ENCODE measurements at regions not wholly inside any gene's neighbourhood (a gene's known extent, or its start where the extent isn't known, plus 50 kb on each side); places are given as distances from the start of the nearest gene placed in this dataset.
A peak's percentile ranks its signal among the peaks of the same experiment; 100 is the strongest.
"Not testable (repeated sequence)": the region's sequence is repeated elsewhere in the genome, so short reads cannot be mapped to it uniquely, and the experiment has no call there.

DNA sequence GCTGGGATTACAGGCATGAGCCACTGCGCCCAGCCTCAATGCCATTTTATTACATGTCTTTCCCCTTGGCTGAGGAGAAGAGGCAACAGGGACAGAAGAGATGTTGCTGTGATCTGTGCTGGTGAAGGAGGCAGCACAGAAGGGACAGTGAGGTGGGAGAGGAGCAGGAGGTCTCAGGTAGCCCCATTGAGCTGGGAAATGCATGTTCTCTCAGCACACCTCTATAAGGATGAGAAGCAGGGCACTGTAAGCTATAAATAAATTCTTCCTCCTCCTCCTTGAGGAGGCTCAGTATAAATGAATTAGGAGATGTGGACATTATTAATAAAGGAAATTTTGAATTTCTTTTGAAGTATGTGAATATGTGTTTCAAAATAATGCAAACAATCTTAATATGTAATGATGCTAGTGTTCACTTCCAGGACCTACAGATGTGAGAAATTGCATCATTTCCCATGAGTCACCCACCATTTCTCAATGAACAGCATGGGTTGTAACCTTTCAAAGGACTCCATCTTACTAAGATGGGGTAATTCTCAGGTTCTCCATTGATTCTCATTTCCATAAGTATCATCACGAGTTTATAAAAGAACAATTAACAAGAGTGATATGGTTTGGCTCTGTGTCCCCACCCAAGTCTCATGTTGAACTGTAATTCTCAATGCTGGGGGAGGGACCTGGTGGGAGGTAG, 88.9 kb upstream of the ODAD2 start:
- dilution Hi-C loops (cut with MboI; ENCODE audit: extremely low pct_ligation_motif_present, low sequenced_read_pairs), result no loop called here
- DNase-seq (ENCODE audit: low read depth, low spot score) (peak; percentile 44), FAIRE-seq (peak; percentile 35)
- no TSS peak for BruUV-seq (replicated peaks)
- intact Hi-C loops (cut with micrococcal nuclease), result loop anchor here (2.0 to 5.0 kb wide), 2 partner anchors 91 to 214 kb away; partner anchors contain the start of gene MPP7
- H3K36me3 ChIP-seq (ENCODE audit: control insufficient read depth in 2 of 2, extremely low read depth in 1 of 2, insufficient read depth in 2 of 2, low read length in 2 of 2), result no peaks in the 10 kb centered on the region
- TF ChIP-seq GATA2 (IDR thresholded peaks at IDR 0.05; ENCODE audit: insufficient read depth, insufficient read length, low read depth, low read length), result no peak
- TF ChIP-seq POLR2AphosphoS5 (IDR thresholded peaks at IDR 0.05; ENCODE audit: insufficient read depth, low read depth, low read length), result no peak
- peak; percentile 13 for TF ChIP-seq FOS (IDR thresholded peaks at IDR 0.05; ENCODE audit: borderline replicate concordance, insufficient read depth, low read length)
- peak; percentile 72 for TF ChIP-seq JUN (IDR thresholded peaks at IDR 0.05; ENCODE audit: borderline replicate concordance, insufficient read depth, insufficient read length, low read depth)
- TF ChIP-seq, protein P1, sequence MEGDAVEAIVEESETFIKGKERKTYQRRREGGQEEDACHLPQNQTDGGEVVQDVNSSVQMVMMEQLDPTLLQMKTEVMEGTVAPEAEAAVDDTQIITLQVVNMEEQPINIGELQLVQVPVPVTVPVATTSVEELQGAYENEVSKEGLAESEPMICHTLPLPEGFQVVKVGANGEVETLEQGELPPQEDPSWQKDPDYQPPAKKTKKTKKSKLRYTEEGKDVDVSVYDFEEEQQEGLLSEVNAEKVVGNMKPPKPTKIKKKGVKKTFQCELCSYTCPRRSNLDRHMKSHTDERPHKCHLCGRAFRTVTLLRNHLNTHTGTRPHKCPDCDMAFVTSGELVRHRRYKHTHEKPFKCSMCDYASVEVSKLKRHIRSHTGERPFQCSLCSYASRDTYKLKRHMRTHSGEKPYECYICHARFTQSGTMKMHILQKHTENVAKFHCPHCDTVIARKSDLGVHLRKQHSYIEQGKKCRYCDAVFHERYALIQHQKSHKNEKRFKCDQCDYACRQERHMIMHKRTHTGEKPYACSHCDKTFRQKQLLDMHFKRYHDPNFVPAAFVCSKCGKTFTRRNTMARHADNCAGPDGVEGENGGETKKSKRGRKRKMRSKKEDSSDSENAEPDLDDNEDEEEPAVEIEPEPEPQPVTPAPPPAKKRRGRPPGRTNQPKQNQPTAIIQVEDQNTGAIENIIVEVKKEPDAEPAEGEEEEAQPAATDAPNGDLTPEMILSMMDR (IDR thresholded peaks at IDR 0.05; ENCODE audit: extremely low read depth in 1 of 2, insufficient read depth in 1 of 2, low read depth in 1 of 2, low read length in 2 of 2), result no peak
- TF ChIP-seq POLR2A (IDR thresholded peaks at IDR 0.05; ENCODE audit: low read depth, low read length), result no peak
- no peak overlapping the region for H3K9ac ChIP-seq (replicated peaks; ENCODE audit: extremely low read depth, insufficient read depth, low read length)
- H3K79me2 ChIP-seq (ENCODE audit: control insufficient read depth, insufficient read depth, low read length), result no peaks in the 10 kb centered on the region
- H3K9me3 ChIP-seq (replicated peaks; ENCODE audit: control insufficient read depth, insufficient read depth, low read length), result no peaks in the 10 kb centered on the region
- H3K4me3 ChIP-seq (replicated peaks in 1 of 3; ENCODE audit: insufficient read depth in 1 of 3, low read depth in 1 of 3, low read length in 3 of 3), result no peak overlapping the region
- no peaks in the 10 kb centered on the region for H3K9me1 ChIP-seq (replicated peaks; ENCODE audit: control insufficient read depth, extremely low read depth, insufficient read depth, low read length)
- no peaks in the 10 kb centered on the region for H3K27me3 ChIP-seq (ENCODE audit: control insufficient read depth in 2 of 2, insufficient read depth in 2 of 2, low read length in 2 of 2)
- H3K4me2 ChIP-seq (ENCODE audit: insufficient read depth, low read length), result no peak overlapping the region
- POLR2A ChIA-PET, result no interaction called here
- H4K20me1 ChIP-seq (replicated peaks; ENCODE audit: control insufficient read depth, extremely low read depth, insufficient read depth, low read length), result no peaks in the 10 kb centered on the region
- CTCF ChIA-PET, result interaction anchor here (1.5 kb wide), 1 partner anchor 9 kb away, joined by 4 read pairs; no protein-coding TSS in a partner anchor
- peak overlapping the region; percentile 33 for H2AFZ ChIP-seq (ENCODE audit: low read depth, low read length)
- peaks cover 40% of the 10 kb centered on the region for H3K4me1 ChIP-seq (ENCODE audit: control insufficient read depth, extremely low read depth, insufficient read depth, low read length)
- peak overlapping the region; percentile 99 for H3K27ac ChIP-seq (ENCODE audit: insufficient read depth, low read depth, low read length)

DNA sequence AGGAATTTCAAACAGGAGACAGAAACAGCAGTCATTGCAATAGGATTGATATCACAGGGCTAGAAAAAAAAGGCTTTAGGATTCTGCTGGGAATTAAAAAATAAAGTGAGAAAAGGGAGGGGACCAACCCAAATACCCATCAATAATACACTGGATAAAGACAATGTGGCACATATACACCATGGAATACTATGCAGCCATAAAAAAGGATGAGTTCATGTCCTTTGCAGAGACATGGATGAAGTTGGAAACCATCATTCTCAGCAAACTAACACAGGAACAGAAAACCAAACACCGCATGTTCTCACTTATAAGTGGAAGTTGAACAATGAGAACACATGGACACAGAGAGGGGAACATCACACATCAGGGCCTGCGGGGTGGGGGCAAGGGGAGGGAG, 86.9 kb upstream of the ODAD2 start:
- H3K4me2 ChIP-seq (ENCODE audit: insufficient read depth, low read length); H2AFZ ChIP-seq (ENCODE audit: low read depth, low read length); BruUV-seq (replicated peaks); dilution Hi-C loops (cut with MboI; ENCODE audit: extremely low pct_ligation_motif_present, low sequenced_read_pairs); H3K27me3 ChIP-seq (ENCODE audit: control insufficient read depth in 2 of 2, insufficient read depth in 2 of 2, low read length in 2 of 2); CTCF ChIA-PET; H3K9me3 ChIP-seq (replicated peaks; ENCODE audit: control insufficient read depth, insufficient read depth, low read length); H3K36me3 ChIP-seq (ENCODE audit: control insufficient read depth in 2 of 2, extremely low read depth in 1 of 2, insufficient read depth in 2 of 2, low read length in 2 of 2); H3K27ac ChIP-seq (ENCODE audit: insufficient read depth, low read depth, low read length); H3K4me3 ChIP-seq (replicated peaks in 1 of 3; ENCODE audit: insufficient read depth in 1 of 3, low read depth in 1 of 3, low read length in 3 of 3); H3K9ac ChIP-seq (replicated peaks; ENCODE audit: extremely low read depth, insufficient read depth, low read length); DNase-seq (ENCODE audit: low read depth, low spot score); POLR2A ChIA-PET; H4K20me1 ChIP-seq (replicated peaks; ENCODE audit: control insufficient read depth, extremely low read depth, insufficient read depth, low read length); FAIRE-seq; H3K9me1 ChIP-seq (replicated peaks; ENCODE audit: control insufficient read depth, extremely low read depth, insufficient read depth, low read length); H3K79me2 ChIP-seq (ENCODE audit: control insufficient read depth, insufficient read depth, low read length): not testable (repeated sequence)
- peaks cover 25% of the 10 kb centered on the region for H3K4me1 ChIP-seq (ENCODE audit: control insufficient read depth, extremely low read depth, insufficient read depth, low read length)
- intact Hi-C loops (cut with micrococcal nuclease), result loop anchor here (5.0 kb wide), 1 partner anchor 217 kb away; the partner anchor contains the start of gene MPP7

All from endothelial cell of umbilical vein (primary cell).